Heart left ventricle (tissue), 13 donors: ENCODE measurements at regions not wholly inside any gene's neighbourhood (a gene's known extent, or its start where the extent isn't known, plus 50 kb on each side); places are given as distances from the start of the nearest gene placed in this dataset.

ENCODE experiments used
- POLR2A ChIP-seq, 2 donors: fragments of 450-650 bp; IDR thresholded peaks; one replicate each; pipeline ENCODE4 v1.6.1; 2017; ENCODE audit warnings: antibody characterized with exemption in 2 of 2, mild to moderate bottlenecking in 2 of 2, moderate library complexity in 2 of 2
- TF ChIP-seq, protein P1 (sequence below), 12 donors: fragments of 200-600 bp; sonication (generic) in 4 of 12; IDR thresholded peaks; one replicate each; pipeline versions ENCODE4 v1.5.0 to v1.8.0; 2018 to 2022; ENCODE audit warnings: antibody characterized with exemption in 12 of 12, mild to moderate bottlenecking in 5 of 12
- donor health status: ischemic (EF 13 %, LVEDD 7.1; RV severe dilation, severe dysfunction).
- donor health status: DM: no; HTN: yes; CAD: no.
- donor health status: DM: no; HTN: no; CAD: no.
- donor health status: ischemic (EF 25% LVEDD 6.9; RV normal size, moderate dysfunction).
- donor health status: ischemic (EF 25% LVEDD 5.7; RV mildly dilated, moderate dysfunction).
- donor health status: ischemic (EF 35%, LVEDD 5.7; RV mildly dilated, moderate dysfunction).
- donor health status: nonischemic (EF 11% LVEDD 7.7; RV severe dilation, severe dysfunction).
- donor health status: DM: yes; HTN: yes; CAD: no.
- donor health status: PGD.
- donor health status: ischemic (EF 29% LVEDD 5.4; RV normal size, mild dysfunction).
- donor health status: nonischemic (EF 23%, LVEDD 6.1; RV moderate dilation, normal function).

DNA sequence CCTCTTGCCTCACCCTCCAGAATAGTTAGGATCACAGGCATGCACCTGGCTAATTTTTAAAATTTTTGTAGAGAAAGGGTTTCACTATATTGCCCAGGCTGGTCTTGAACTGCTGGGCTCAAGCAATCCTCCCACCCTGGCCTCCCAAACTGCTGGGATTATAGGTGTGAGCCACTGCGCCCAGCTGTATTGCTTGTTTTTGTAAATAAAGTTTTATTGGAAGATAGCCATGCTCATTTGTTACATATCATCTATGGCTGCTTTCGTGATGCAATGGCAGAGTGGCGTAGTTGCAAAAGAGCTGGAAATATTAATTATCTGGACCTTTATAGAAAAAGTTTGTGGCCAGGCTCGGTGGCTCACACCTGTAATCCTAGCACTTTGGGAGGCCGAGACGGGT is 109.4 kb upstream of the SPRED2 start:
- TF ChIP-seq, protein P1, sequence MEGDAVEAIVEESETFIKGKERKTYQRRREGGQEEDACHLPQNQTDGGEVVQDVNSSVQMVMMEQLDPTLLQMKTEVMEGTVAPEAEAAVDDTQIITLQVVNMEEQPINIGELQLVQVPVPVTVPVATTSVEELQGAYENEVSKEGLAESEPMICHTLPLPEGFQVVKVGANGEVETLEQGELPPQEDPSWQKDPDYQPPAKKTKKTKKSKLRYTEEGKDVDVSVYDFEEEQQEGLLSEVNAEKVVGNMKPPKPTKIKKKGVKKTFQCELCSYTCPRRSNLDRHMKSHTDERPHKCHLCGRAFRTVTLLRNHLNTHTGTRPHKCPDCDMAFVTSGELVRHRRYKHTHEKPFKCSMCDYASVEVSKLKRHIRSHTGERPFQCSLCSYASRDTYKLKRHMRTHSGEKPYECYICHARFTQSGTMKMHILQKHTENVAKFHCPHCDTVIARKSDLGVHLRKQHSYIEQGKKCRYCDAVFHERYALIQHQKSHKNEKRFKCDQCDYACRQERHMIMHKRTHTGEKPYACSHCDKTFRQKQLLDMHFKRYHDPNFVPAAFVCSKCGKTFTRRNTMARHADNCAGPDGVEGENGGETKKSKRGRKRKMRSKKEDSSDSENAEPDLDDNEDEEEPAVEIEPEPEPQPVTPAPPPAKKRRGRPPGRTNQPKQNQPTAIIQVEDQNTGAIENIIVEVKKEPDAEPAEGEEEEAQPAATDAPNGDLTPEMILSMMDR (IDR thresholded peaks at IDR 0.05): no peak
- TF ChIP-seq POLR2A (IDR thresholded peaks at IDR 0.05): no peak
